GM19239 (cell line): ENCODE measurements at regions not wholly inside any gene's neighbourhood (a gene's known extent, or its start where the extent isn't known, plus 50 kb on each side); places are given as distances from the start of the nearest gene placed in this dataset.

Source experiments
- DNase-seq: peaks from one replicate; pipeline ENCODE4 v3.0.0; 2011; ENCODE audit warnings: low spot score; ENCODE audit not compliant: insufficient read length
- FAIRE-seq: peaks from 2 replicates; lab custom pipeline; 2011; peaks lifted over from hg19 to GRCh38; lab: Jason Lieb, UNC

GRCh38 chr6:81838031-81838430, 85.5 kb upstream of the TENT5A start:
- FAIRE-seq: no peak
- DNase-seq: no peak

- DNase-seq: no peak
- FAIRE-seq: no peak
These were observed 81.7 kb upstream of the TENT5A start for GRCh38 chr6:81834141-81834681.

- no peak for DNase-seq
- FAIRE-seq: no peak
These were observed 79.8 kb upstream of the TENT5A start for GRCh38 chr6:81832304-81832703.

- no peak for DNase-seq
- no peak for FAIRE-seq
These were observed 78.8 kb upstream of the TENT5A start for GRCh38 chr6:81831274-81831673.

- FAIRE-seq (no peak), DNase-seq (no peak)
These were observed 74.3 kb upstream of the TENT5A start for GRCh38 chr6:81826784-81827183.

GRCh38 chr6:81822568-81822967, 70.1 kb upstream of the TENT5A start:
- DNase-seq (no peak), FAIRE-seq (no peak)

- no peak for FAIRE-seq
- no peak for DNase-seq
These were observed 69.0 kb upstream of the TENT5A start for GRCh38 chr6:81821449-81821848.

GRCh38 chr6:81820980-81821379, 68.5 kb upstream of the TENT5A start:
- FAIRE-seq (no peak), DNase-seq (no peak)

- FAIRE-seq (no peak), DNase-seq (no peak)
These were observed 67.9 kb upstream of the TENT5A start for GRCh38 chr6:81820422-81820821.

- FAIRE-seq (no peak), DNase-seq (no peak)
These were observed 67.3 kb upstream of the TENT5A start for GRCh38 chr6:81819767-81820166.

- FAIRE-seq (peak; percentile 8), DNase-seq (no peak)
These were observed 66.5 kb upstream of the TENT5A start for GRCh38 chr6:81818901-81819361.

GRCh38 chr6:81816380-81816779, 63.9 kb upstream of the TENT5A start:
- no peak for FAIRE-seq
- no peak for DNase-seq

GRCh38 chr6:81814370-81815076, 62.0 kb upstream of the TENT5A start:
- DNase-seq: no peak
- FAIRE-seq: no peak

GRCh38 chr6:81813305-81813704, 60.8 kb upstream of the TENT5A start:
- FAIRE-seq: no peak
- DNase-seq: no peak

- peak; percentile 55 for FAIRE-seq
- DNase-seq: no peak
These were observed 59.9 kb upstream of the TENT5A start for GRCh38 chr6:81812401-81812800.

GRCh38 chr6:81808851-81809570, 56.5 kb upstream of the TENT5A start:
- no peak for FAIRE-seq
- no peak for DNase-seq

GRCh38 chr6:81806793-81807565, 54.5 kb upstream of the TENT5A start:
- no peak for DNase-seq

GRCh38 chr6:81802356-81802755, 49.9 kb upstream of the TENT5A start:
- FAIRE-seq (no peak), DNase-seq (no peak)

More at GRCh38 chr6:81806793-81807565, 54.5 kb upstream of the TENT5A start:
- FAIRE-seq: no peak
